ENCODE measurements at regions not wholly inside any gene's neighbourhood (a gene's known extent, or its start where the extent isn't known, plus 50 kb on each side); places are given as distances from the start of the nearest gene placed in this dataset.
A peak's percentile ranks its signal among the peaks of the same experiment; 100 is the strongest.

DNA sequence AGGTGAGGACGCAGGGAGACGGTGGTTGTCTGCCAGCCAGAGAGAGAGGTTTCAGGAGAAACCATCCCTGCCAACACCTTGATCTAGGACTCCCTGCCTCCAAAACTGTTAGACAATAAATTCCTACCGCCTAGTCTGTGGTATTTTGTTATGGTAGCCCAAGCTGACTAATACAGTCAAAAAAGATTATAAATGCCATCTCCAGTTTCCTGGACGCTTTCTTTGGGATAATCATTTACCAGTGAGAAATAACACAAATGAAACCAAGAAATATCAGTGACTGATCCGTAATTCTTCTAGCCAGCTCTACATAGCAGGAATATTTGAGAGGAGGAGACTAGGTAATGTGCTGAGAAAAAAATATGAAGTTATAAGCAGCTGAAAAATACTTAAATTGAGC is 707.8 kb upstream of the LMCD1 start:
- no peak for DNase-seq

- DNase-seq: no peak
Observed at GRCh38 chr3:7798276-7798675, 703.3 kb upstream of the LMCD1 start.

DNA sequence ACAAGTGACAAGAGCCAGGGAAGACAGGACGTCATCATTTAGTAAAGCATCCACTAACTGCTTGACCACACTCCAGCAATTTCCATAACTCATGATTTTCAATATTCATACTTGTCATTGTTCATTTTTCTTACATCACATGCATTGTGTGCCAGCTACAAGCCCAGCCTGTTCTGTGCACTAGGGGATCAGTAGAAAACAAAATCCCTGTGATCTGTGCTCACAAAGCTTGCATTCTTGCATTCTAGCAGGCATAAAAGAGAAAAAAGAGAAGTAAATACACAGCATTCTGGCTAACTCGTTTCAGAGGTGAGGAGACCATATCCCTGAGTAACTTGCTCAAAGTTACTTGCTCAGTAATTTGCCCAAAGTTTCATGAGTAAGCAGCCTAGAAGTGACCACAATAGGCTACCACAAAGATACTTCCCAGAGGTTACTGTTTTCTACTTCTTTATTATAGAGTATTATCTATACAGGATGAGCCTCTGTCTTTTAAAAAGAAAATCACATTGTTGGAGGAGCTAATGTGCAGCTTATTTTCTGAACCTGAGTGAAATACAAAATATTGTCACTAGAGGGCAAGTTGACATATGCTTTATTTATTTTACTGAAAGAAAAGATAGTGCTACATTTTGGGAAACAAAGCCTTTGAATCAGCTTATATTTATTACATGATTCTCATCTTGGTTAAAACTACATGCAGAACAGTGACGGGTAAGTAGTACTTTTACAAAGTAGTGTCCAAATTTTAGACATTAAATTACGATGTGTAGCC is 701.4 kb upstream of the LMCD1 start:
- peak in 2 of 58 donors; percentile 3 to 21 for DNase-seq

GRCh38 chr3:7812490-7812889 is 689.1 kb upstream of the LMCD1 start:
- DNase-seq: no peak

DNA sequence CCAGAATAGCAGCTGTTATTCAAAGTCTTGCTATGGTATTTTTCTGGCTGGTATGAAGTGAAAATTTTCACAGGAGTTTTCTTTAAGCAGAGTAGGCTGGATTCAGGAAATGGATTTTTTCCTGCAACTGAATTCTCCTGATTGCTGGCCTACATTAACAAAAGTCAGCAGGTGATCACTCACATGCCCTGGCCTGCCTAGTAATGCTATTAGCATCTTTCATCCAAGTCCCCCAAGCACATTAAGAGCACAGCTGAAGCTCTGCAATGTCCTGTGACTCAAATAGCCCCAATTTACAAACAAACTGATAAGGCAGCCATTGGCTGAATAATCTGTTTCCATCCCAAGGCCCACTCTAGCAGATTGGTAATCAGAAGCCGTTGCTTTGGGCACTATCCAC is 688.3 kb upstream of the LMCD1 start:
- DNase-seq: no peak

DNA sequence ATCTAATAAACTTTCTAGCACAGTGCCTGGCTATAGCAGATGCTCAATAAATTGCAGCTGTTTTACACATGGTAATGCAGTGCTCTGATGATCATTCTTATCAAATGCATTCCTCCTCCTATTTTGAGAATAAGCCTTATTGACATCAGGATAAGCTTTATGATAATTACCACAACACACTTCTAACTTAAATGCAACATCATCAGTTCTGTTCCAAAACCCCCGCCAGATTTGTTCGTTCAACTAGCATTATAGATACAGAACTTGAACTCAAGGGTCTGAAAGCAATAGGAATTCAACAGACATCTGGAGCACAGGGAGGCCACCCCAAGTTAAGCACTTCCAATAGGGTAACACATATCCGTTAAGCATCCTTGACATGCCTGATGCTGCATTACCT is 684.4 kb upstream of the LMCD1 start:
- no peak for DNase-seq

DNA sequence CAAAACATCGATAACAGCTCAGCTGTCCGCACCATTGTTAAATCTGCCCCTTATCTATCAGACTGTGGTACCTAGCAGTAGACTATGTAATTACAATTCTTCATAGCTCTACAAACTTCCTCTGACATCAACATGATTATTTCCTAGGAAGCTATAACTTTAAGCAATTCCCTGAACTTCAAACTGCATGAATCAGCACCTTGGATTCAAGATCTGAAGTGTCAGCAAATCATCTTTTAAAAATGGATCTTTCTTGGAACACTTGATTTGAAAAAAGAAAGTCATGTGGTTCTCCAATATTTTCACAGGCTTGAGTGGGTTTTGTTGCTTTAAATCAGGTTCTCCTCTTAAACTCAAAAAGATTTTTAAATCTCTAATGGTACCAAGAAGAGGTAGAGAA is 680.7 kb upstream of the LMCD1 start:
- no peak for DNase-seq

DNA sequence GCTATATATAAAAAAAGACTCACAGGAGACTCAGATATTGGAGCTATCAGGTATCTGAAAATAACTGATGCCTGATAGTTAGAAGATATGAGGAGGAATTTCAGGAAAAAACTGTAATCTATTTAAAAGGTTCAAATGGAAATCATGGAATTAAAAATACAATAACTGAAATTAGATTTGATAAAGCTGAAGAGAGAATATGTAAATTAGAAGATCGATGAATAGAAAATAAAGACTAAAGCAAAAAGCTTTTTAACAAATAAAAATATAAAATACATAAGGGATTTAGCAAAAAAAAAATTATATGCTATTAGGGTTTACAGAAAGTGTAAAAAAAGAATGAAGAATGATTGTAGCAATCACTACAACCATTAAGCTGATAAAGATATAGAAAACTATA is 679.8 kb upstream of the LMCD1 start:
- DNase-seq: no peak

GRCh38 chr3:7841451-7841850 is 660.2 kb upstream of the LMCD1 start:
- no peak for DNase-seq

- DNase-seq: no peak
Observed at GRCh38 chr3:7843441-7843840, 658.2 kb upstream of the LMCD1 start.

DNA sequence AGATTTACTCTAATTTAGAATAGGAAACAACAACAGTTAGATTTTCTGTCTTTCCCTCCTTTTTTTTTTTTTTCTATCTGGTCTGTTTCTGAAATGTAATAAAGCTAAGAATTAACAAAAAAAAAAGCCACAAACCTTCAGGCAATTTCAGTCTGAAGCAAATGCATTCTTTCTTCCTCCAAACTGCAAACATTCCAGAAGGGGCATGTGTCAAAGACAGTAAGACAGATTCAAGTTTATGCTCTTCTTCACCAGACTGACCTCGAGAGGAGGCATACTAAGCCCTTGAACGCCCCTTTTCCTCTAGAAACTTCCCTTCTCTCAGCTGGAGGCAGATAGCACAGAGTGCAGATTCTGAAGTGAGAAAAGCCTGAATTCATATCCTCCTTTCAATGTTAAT is 654.6 kb upstream of the LMCD1 start:
- no peak for DNase-seq

DNA sequence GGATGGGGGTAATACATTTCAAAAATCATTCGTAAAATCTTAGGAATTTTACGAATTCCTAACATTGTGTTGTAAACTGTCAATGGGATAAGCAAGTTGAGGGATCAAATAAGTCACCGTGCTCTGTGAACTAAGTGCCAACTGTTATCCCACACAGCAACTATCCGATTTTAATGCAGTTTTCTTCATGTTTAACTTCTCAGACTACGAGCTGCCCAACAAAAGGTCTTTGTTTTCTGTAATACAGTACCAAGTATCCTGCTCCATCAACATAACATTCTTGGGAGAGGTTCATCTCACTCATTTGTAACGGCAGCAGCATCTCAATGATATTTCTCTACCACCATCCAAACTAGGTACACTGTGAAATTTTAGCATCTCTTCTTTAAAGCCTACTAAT is 654.1 kb upstream of the LMCD1 start:
- no peak for DNase-seq

DNA sequence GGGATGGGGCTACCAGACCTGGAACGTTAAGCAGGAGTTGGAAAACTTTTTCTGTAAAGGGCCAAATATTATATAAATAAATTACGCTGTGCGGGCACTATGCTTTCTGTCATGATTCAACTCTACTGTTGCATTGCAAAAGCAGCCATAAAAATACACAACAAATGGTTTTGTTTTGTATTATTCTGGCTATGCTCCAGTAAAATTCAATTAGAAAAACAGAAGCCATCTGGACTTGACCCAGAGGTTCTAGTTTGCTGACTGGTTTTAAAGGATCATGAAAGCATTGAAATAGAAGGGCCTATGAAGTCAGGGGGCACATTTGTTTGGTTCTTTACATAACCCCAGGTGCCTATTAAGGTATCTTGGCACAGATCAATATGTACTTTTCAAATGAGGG is 647.4 kb upstream of the LMCD1 start:
- DNase-seq: no peak

DNA sequence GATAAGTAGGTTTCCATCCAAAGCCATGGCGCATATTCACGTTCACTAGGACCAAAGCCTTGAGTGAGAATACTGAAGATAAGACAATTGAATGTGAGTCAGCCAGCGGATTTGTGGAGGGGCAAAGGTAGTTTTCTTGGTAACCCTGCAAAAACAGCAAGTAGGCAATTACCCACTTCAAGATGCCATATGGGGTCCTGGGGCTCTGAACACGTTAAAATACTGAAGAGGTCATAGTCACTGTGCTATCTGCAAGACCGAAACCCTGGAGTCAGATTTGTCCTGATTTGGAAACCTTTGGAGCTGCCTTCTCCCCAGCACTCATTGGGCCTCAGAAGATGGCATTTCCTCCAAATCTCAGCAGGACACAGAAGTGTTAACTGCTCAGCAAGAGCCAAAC is 646.9 kb upstream of the LMCD1 start:
- no peak for DNase-seq

DNA sequence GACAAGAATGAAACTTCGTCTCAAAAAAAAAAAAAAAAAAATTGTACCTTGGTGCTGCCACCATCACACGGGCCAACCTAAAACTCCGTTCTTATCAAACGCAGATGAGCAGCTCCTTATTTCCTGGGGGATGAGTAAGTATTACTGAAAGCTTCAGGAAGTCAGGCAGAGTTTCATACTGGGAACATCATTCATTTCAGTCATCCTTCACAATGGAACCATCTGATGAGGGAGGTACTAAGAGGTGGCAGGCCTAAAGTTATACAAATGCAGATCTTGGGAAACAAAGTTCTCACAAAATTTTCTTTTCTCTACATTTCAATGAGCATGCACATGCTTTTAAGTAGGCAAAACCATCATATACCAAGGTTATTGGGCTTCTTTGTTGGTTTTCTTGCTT is 636.0 kb upstream of the LMCD1 start:
- DNase-seq: no peak

GRCh38 chr3:7867587-7867986 is 634.0 kb upstream of the LMCD1 start:
- no peak for DNase-seq

DNA sequence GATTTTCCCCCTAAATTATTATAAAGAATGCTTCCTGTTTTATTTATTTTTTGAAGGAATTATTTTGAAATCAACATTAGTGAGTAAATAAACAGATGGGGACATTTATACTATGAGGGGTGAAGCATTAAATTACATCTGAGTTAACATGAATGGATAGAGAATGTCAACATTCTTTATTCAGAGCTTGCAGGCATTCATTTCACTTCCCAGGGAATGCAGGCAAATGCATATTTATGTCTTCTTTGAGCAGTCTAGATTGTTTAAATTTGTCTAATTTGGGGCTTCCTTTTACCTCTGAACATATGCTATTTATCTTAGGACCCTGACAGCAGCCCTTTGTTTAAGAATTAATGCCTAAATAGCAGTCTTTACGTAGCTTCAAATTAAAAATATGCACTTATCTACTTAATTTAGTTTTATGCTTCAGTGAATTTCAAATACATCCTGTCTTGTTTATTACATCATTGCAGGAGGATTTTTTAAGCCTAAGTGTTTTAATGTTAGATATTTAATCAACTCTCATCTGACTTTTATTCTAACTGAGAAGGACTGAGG is 630.5 kb upstream of the LMCD1 start:
- no peak for DNase-seq

DNA sequence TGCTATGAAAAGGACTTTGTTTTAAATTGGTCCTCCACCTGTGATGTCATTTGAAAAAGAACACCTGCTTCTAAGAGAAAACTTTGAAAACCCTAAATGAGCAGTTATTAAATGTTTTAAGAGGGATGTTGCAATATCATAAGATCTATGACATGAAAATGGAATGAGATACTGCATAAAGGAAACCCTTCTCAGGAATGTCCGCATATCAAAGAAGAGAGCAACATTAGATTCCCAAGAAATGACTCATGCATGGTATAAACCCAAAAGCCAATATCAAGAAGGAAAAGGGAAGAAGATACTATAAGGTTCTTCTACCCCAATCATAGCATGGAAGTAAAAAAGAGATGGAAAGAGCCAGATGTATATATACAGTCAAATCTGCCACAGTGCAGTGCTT is 627.5 kb upstream of the LMCD1 start:
- DNase-seq: no peak

GRCh38 chr3:7875925-7876324 is 625.7 kb upstream of the LMCD1 start:
- DNase-seq: no peak

GRCh38 chr3:7876741-7877297 is 624.8 kb upstream of the LMCD1 start:
- DNase-seq: no peak

- no peak for DNase-seq
Observed at GRCh38 chr3:7877312-7877711, 624.3 kb upstream of the LMCD1 start.

GRCh38 chr3:7879572-7879971 is 622.1 kb upstream of the LMCD1 start:
- DNase-seq: no peak

GRCh38 chr3:7881946-7882345 is 619.7 kb upstream of the LMCD1 start:
- no peak for DNase-seq

All from anterior cingulate cortex (tissue), 58 donors.